Amniotic stem cell (primary cell): ENCODE measurements at regions not wholly inside any gene's neighbourhood (a gene's known extent, or its start where the extent isn't known, plus 50 kb on each side); places are given as distances from the start of the nearest gene placed in this dataset.

Experiments
- DNase-seq: peaks from one replicate; lab custom pipeline; 2025; lab: John Stamatoyannopoulos, UW

- DNase-seq, result no peak
Observed at GRCh38 chr9:105828171-105828570, 133.8 kb downstream of the TMEM38B start.

- no peak for DNase-seq
Observed at GRCh38 chr9:105828596-105829213, 134.4 kb downstream of the TMEM38B start.

- no peak for DNase-seq
Observed at GRCh38 chr9:105830461-105830860, 136.1 kb downstream of the TMEM38B start.

DNA sequence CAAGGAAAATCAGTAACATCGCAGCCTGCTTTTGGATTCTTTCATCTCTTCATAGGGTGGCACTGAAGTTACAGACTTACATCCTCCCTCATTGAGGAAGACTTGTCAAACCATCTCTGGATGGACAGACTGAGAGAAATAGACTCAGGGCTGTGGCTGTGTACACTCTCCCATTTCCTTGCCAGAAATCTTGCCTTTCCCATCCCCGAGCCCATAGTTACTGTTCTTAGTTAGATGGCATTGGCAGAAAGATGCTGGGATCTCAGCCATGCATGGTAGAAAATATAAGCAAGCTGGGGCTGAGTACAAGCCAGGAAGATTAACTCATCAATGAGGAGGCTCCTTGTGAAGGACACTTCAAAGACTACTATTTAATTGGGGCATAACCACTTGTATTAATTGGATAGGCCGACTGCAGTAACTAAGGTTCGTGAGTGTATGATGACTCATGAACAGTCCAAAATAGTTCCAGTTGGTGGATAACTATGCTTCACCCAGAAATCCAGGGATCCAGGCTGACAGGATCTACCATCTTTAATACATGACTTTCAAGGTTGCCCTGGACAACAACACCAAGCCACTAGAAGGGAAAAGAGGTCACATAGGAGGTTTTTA is 137.9 kb downstream of the TMEM38B start:
- DNase-seq, result no peak

GRCh38 chr9:105833271-105833975 is 139.1 kb downstream of the TMEM38B start:
- no peak for DNase-seq

DNA sequence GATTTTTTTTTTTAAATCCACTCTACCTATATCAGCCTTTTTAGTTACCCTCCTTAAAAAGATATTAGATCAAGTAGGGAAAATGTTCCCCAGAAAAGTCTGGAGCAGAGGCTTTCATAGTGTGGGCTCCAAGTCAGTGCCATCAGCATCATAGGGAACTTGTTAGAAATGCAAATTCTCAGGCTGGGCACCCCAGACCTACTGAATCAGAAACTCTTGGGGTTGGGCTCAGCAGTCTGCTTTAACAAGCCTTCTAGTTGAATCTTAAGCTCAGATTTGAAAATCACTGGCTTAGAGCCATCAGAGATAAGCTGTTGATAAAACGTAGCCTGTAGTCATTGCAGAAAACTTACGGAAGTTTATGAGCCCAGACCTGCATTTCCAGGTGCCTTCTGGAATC is 140.1 kb downstream of the TMEM38B start:
- no peak for DNase-seq

- DNase-seq, result no peak
Observed at GRCh38 chr9:105835721-105836120, 141.4 kb downstream of the TMEM38B start.

GRCh38 chr9:105836936-105837660 is 142.8 kb downstream of the TMEM38B start:
- no peak for DNase-seq

GRCh38 chr9:105841562-105841961 is 147.2 kb downstream of the TMEM38B start:
- no peak for DNase-seq

DNA sequence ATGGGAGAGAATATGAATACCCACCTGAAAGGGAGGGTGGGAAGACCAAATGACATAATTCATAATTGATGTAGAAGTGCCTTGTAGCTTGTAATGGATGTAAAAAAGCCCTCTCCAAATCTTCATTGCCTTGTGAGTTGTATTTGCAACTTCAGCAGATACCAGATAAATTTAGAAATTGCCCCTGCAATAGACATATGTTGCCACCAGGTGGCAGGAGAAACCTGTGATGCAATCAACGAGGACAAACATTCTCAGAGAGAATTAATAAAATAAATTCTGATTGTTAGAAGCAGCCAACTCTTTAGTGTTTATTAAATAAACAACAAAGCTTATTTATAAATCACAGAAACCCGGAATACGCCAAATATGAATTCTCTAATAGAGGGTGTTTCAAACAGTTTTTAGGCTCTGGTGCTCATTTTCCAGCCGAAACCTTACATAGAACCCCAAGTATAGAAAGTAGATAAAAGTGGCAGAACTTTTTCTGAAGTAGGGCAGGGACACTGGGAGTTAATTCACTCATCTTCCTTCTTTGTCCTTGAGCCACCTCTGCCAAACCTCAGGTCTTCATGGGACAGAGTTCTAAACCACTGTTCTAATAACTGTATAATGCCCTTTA is 147.8 kb downstream of the TMEM38B start:
- no peak for DNase-seq

- DNase-seq, result no peak
Observed at GRCh38 chr9:105846825-105847224, 152.5 kb downstream of the TMEM38B start.

DNA sequence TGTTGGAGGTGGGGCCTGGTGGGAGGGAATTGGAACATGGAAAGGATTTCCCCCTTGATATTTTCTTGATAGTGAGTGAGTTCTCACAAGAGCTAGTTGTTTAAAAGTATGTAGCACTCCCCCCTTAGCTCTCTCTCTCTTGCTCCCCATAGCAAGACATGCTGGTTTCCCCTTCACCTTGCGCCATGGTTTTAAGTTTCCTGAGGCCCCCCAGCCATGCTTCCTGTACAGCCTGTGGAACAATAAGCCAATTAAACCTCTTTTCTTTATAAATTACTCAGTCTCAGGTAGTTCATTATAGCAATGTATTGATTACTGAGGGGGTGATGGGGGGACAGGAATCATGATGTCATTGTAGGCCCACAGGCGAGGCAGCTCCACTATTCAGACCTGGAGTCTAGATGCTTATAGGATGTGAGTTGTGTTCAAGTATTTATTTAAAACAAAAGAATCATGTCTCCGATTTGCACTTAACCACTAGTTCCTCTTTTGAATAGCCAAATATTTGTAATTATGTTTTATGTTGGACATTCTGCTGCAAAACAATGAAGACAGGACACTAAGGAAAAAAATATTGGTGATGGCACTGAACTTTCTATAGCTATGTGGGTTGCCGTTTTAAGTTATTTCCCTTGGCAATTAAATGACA is 156.6 kb downstream of the TMEM38B start:
- no peak for DNase-seq

- DNase-seq, result no peak
Observed at GRCh38 chr9:105854026-105854782, 159.9 kb downstream of the TMEM38B start.

- DNase-seq, result no peak
Observed at GRCh38 chr9:105854783-105855724, 160.7 kb downstream of the TMEM38B start.

- no peak for DNase-seq
Observed at GRCh38 chr9:105855987-105856386, 161.6 kb downstream of the TMEM38B start.

GRCh38 chr9:105858006-105858690 is 163.8 kb downstream of the TMEM38B start:
- no peak for DNase-seq

- no peak for DNase-seq
Observed at GRCh38 chr9:105858877-105859276, 164.5 kb downstream of the TMEM38B start.

DNA sequence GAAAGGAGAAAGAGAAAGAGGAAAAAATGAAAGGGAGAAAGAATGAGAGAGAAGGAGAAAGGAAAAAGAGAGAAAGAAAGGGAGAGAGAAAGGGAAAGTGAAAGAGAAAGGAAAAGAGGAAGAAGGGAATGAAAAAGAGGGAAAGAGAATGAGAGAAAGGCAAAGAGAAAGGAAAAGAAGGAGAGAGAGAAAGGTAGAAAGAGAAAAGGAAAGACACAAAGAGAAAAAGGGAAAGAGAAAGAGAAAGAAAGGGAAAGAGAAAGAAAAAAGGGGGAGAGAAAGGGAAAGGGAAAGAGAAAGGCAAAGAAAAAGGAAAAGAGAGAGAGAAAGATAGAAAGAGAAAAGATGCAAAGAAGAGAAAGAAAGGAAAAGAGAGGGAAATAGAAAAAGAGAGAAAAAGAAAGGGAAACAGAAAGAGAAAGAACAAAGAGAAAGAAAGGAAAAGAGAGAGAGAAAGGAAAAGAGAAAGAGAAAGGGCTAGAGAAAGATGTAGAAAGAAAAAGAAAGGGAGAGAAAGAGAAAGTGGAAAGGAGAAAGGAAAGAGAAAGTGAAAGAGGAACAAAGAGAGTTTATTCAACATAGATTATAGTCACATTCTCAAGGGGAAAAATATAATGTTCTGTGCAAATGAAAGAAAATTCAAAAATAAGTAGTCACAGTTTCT is 165.2 kb downstream of the TMEM38B start:
- no peak for DNase-seq

- DNase-seq, result no peak
Observed at GRCh38 chr9:105860516-105860915, 166.2 kb downstream of the TMEM38B start.
